GM21786 (cell line): ENCODE measurements at regions not wholly inside any gene's neighbourhood (a gene's known extent, or its start where the extent isn't known, plus 50 kb on each side); places are given as distances from the start of the nearest gene placed in this dataset.
A peak's percentile ranks its signal among the peaks of the same experiment; 100 is the strongest.

Experiments
- ATAC-seq: cut with Tn5 transposase; IDR thresholded peaks from one replicate; pipeline ENCODE4 v1.9.1; 2021; ENCODE audit not compliant: unreplicated experiment

DNA sequence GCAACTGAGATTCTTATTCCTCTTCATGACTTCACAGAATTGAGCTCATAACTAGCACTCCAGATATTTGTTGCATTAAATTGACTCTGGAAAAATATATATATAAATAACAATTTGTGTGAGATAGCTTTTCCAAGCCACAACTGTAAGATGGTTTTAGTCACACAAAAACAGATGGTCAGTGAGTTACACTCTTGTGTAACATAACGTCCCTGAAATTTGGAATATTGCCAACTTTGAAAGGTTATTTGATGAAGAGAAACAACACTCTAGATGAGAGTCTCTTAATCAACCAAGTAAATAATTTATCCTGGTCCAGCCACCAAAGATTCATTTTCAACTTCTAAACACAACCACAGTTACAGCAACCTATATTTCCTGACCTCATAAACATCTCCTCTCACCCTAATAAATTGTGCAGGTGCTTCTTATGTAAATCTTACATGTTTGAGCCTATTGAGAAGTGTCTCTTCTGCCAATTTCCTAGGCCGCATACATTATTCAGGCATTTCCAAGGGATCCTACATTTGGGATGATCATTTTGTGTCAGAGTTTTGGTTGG is 84.9 kb upstream of the ACP3 start:
- ATAC-seq: peak; percentile 41

DNA sequence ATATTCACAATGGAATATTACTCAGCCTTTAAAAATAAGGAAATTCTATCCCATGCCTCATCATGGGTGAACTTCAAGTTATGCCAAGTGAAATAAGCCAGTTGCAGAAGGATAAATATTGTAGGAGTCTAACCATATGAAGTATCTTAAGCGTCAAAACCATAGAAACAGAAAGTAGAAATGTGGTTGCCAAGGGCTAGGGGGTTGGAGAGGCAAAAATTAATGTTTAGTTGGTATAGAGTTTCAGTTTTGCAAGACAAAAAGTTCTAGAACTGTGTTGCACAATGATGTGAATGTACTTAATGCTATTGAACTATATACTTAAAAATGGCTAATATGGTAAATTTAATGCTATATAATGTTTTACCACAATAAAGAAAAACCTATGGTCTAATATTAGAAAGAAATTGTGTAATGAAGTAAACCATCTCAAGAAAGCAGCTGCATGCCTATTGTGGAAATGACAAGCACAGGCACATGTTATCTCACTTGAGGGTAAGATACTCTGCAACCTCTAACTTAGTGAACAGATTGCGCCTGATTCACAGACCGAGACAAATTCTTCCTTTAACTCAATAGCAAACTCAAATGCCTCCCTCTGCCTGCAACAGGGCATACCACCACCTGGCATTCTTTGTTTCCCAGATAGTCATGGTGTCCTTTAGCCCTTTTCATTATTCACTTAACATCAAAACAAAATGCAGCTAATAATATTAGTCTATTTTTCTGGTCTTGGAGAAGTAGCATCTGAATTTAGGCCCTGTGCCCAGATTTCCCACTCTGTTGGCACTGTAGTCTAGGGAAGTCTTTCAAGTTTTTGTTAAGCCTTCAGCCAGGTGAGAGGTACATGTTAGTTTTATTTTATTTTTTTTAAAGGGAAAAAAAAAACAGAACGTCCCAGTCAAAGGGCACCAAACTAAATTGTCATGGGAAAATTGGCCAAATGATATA is 80.2 kb upstream of the ACP3 start:
- ATAC-seq: peak; percentile 75

DNA sequence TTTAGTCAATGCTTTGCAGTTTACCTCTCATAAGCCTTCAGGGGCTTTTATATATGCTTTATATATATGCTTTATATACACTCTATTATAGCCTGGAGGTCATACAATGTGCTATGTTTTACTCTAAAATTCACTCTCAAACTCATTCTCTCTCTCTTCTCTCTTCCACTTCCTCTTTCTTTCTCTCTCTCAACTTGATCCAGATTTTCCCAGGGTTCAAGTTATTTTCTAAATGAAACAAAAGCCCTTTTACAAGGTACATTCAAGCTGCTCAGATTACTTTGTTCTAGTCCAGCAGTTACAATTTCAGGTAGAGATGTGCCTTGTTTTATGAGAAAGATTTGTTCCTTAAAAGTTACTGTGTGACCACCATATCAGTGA is 79.6 kb upstream of the ACP3 start:
- ATAC-seq: no peak

DNA sequence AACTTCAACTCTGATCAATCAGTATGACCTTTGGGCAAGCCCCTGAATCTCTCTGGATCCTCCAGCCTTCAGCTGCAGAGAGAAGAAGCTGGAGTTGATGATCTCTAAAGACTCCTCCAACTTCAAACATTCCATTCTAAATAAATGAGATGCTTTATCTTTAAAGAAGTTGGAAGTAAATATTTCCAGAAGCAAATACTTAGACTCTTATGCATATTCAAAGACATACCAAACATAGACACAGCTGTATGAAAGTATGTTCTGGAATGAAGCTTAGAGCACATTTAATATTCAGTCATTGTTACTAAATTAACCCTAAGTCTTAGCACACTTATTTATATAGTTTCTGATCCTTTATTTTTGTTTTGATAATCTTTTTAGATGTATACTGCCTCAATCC is 77.6 kb upstream of the ACP3 start:
- ATAC-seq: no peak

DNA sequence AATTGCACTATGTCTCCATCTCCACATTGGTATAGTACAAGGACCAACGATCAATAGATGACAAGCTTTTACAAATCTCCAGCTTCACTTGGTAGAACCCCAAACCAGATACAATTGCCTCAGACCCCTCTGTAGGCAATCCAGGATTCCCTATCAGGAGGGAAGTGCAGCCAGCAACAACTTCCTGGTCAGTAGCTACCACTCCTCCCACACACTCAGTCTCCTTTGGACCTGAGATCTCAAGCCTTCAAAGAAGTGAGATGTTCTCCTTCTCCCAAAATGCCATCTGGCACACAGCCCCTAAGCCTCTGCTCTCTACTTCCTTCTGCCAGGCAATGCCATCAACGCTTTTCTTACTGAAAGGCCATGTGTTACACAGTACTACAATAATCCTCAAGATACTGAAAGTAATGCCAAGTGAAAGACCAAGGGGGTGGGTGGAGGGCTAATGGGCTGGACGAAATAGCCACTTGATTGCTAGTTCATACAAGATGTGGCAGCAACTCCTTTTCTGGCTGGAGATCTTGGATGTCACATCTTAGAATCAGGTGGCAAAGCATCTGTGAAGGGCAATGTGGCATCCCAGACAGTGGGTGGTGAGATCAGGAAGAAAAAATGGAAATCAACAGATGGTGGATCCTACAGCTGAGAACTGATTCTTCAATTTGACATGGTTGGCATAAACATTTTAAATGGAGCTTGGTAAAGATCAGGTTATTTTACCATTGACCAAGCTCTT is 75.3 kb upstream of the ACP3 start:
- no peak for ATAC-seq

DNA sequence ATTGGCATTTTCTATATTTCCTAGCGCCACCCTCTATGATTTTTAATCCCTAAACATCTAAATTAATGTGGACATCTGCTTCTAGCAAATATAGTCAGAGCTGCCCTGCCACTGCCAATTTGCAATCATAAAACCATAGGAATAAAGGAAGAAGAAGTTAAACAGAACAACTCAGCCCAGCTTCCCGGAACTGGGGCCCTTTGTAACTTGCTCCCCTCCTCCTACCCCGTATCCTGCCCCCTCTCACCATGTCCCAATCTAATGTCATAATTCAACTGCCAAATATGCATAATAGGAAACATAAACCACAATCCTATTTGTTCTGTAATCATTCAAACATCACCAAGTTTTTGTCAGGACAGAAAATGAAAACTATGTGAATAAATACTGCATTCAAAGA is 74.4 kb upstream of the ACP3 start:
- ATAC-seq: no peak

DNA sequence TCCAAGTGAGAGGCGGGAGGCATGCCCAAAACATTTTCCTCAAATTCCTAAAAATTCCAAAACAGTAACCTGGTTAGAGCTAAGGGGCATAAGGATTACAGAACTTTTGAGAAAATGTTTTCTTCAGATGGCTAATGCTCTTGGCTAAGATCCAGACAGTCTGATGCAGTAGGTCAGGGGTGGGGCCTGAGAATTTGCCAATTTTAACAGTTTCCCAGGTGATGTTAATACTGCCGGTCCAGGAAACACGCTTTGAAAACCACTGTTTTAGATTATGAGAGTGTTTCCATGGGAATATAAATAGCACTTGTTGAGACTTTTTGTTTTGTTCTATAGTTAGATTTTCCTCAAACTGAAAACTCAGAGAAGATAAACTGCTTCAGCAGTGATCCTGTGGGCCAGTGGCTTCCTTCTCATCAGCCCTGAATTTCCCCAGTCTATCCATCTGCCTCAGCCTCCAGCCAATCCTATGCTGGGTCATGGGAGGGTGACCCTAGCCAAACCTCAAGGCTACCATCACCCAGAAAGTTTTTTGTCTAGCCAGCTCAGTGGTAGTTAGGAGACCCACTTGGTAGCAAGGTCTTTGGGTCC is 71.6 kb upstream of the ACP3 start:
- no peak for ATAC-seq

DNA sequence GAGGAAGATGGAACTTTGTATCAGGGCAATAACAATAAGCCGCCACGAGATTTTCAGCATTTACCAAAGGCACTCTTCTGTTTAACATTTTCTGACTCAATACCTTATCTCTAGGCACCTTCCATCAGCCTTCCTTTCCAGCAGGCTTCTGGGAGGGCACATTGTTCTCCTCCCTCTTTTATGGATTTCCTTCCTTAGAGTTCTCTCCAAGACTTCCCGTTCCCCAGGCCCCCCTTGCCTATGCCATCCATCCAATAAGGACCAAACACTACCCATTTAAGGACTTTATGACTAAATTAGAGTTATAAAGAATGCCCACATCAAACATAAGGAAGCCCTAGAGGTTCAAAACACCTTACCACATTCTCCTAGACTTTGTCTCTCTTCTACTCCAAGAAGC is 71.0 kb upstream of the ACP3 start:
- no peak for ATAC-seq

DNA sequence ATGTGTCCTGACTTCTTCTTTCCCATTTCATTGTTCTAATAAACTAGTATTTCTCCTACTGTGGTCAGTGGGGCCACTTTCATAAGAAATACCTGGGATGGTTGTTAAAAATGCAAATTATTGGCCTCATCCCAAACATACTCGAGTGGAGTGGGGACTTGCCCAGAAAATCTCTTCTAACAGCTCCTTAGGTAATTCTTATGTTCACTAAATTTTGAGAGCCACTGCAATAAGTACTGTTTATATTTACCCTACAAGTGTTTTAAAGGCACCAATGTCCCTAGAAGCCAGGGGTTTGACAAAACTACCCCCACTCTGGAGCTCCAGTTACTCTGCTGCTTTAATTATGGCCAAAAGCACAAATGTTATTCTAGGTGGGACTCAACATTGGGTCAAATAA is 70.0 kb upstream of the ACP3 start:
- no peak for ATAC-seq

DNA sequence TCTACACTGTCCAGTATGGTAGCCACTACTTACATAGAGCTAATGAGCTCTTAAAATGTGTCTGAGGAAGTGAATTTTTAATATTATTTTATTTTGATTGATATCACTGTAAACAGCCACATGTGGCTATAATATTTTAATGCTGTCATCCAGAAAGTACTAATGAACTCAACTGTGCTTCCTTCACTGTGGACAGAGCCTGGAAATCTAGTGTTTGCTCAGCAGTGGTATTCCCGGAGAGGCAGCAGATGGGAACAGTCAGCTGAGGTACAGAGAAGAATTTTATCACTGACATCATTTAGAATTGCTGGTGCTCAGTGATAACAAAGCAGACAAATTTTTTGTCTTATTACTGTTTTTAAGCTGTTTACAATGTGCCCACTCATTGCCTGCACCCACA is 68.7 kb upstream of the ACP3 start:
- no peak for ATAC-seq

DNA sequence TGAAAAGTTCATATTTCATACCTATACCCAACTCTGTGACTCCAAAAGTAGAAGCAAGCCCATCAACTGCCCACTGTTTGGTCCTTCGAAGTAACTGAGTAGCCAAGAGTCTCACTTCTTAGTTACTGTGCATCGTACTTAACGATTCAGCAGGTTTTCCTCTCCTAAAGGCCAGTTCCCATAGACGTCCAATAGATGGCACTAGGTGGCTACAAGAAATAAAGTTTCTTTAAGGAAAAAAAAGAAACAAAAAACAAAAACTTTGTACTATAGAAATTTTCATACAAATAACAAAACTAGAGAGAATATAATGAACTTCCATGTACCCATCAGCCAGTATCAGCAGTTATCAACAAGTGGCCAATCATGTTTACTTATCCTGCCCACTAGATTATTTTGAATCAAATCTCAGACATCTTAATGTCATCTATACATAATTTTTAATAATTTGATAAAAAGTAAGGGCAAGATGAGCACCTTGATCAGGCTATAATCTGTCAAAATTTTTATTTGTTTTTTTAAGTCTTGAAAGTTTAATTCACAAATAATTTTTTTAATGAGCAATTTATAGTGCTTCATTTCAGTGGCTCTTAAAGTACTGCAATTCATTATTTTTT is 63.8 kb upstream of the ACP3 start:
- ATAC-seq: no peak

DNA sequence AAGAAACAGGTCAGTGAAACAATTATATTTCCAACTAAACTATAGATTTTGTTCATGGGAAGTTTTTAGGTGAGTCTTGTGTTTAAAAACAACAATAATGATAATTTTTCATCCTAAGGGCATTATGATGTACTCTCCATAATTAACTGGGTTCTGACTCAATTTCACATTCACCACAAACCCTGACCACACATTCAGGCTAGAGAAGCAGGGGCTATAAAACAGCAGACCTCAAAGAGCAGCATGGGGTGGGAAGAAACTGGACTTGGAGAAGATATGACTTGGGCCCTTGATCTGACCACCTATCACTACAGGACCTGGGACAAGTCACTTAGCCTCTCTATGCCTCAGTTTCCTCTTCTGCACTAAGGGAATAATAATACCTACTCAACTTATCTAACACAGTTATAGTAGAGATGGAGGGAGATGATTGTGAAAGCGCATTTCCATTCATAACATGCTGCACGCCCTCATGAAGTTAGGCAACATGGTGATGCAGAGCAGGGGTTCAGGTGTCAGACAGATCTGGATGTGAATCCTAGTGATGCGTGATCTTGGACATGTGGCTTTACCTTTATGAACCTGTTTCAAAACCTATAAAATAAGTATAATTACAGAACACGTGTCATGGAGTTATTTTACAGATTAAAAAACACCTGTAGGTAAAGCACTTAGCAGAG is 63.0 kb upstream of the ACP3 start:
- ATAC-seq: no peak

DNA sequence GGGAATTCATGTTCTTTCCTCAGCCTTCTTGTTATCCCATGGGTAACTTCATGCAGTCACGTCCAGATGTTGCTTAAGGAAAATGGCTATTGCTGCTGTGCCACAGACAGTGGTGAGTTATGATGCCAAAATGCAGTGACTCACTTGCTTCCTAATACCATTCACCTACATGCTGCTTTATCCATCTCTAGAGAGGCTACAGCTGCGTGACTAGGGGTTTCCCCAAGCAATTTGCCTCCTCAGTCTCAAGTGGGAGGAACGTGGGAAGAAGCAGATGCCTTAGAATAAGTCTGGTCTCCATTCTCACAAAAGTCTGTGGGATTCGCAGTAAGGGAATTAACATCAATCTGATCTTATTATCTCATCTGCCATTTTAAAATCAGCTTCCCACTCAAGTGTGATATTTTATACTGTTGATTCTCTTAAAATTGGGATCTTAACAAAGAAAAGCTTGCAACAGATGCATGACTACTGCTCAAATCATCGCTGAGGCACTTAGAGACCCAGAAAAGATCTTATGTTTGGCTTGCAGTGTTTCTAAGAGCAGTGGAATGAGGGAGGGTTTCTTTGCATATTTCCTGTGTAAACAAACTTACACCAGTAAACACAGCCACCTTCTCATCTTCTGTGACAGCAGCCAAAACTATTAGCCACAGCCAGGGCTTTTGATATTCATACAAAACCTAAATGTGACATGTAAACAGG is 62.0 kb upstream of the ACP3 start:
- ATAC-seq: no peak

DNA sequence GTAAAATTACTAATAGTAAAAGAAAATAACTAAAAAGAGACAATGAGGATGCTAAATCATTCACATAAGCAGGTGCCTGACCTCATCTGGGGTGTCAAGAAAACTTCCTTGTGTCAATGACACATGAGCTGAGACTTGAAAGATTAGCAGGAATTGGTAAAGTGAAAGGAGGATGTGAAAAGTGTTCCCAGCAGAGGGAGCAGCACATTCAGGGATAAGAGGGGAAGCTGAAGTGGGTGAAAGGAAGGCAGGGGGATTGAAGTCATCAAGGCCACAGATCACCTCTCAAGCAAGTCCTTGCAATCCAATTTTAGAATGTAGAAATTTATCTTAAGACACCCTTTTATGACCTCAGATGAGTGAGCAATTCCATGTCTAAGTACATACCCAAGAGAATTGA is 60.2 kb upstream of the ACP3 start:
- no peak for ATAC-seq

DNA sequence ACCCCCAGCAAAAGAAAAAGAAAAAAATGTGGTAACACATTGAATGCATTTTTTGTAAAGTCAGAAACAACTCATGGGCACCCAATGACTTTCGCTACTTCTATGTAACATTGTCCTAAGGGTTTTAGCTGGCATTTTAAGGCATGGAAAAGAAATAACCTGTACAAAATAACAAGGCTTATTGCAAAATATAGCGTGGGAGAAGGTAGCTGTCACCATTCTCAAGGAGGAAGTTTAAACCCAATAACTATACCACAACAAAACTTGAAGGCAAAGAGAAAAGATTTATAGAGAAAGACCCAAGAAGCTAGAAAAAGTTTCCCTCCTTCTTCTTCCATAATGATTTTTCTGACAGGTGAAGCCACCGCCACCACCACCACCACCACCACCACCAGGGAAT is 55.7 kb upstream of the ACP3 start:
- ATAC-seq: no peak

DNA sequence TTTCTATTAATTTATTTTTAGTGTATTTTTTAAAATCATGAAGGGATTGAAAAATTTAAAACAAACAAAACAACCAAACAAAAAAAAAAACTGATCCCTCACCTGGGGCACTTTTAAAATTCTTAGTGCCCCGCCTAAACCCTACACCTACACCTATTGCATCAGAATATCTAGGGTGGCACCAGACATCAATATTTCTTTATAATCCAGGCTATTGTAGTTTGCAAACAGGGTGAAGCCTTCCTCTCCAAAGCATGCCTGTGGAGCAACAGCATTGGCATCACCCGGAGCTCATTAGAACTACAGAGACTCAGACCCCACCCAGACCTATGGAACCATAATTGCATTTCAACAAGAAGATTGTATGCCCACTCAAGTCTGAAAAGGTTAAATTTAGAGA is 54.9 kb upstream of the ACP3 start:
- ATAC-seq: no peak

DNA sequence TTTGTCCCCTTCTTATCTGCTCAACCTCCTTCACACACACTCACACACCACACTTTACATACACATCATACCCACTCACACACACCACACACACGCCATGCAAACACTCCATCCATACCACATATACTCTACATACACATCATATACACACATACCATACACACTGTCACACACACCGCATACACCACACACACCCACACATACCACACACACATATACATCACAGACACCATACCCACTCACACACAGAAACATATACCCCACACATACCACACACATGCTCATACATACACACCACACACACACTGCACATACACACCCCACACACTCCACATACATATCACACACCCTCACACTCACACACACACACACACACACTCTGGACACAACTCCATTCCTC is 54.3 kb upstream of the ACP3 start:
- no peak for ATAC-seq

DNA sequence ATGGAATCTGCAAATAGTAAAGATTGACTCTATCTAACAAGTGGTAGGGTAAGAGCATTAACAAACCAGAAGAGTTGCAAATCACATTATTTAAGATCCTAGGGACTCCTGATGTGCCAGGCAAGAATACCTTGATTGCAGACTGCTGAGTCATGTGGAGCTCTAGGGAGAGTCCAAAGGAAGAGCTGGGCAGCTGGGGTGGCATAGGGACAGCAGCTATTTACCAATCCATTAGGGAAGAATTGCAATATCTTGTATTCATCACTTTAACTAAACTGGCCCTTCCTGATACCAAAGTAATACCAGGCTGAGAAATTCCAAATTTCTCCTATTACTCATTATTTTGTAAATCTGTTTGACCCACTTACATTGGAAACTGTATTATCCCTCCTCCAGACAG is 52.2 kb upstream of the ACP3 start:
- ATAC-seq: no peak

DNA sequence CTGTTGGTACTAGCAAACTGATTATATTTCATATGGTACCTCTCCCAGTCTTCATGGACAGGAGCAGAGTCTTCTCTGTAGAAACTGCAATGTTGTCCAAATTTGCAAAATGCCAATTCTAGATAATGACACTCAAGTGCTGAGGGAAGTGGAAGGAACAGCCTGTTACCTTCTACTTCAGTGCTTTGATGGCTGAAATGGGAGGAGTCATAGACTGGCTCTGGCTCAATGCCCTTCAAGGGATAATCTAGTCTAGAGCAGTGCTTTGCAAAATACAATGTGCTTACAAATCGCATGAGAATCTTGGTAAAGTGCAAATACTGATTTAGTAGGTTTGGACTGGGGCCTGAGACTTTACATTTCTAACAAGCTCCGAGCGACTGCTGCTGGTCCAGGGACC is 51.7 kb upstream of the ACP3 start:
- no peak for ATAC-seq

DNA sequence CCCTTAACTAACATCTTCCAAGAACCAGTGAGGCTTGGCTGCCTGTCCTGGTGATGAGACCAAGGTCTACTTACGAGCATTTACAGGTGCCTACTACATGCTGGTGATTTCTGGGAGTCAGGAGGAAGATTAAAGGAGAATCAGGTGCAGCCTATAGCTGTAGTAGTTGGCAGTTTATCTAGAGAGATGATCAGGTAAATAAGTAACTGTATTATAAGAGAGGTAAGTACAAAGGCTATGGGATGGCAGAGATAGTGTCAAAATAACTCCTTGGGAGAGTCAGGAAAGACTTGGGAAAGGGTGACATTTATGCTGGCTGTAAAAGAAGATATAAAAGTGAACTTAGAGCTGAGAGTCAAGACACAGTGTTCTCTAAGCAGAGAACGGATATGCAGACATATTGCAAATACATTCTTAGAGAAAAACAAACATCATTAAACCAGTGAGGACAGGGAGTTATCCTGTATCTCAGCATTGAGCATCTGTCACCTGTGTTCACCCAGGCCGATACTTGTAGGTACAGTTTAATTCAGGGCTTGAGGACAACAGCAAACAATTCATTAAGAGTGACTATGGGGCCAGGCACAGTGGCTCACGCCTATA is 49.7 kb upstream of the ACP3 start:
- no peak for ATAC-seq
